ENCODE measurements at regions not wholly inside any gene's neighbourhood (a gene's known extent, or its start where the extent isn't known, plus 50 kb on each side); places are given as distances from the start of the nearest gene placed in this dataset.

GRCh38 chr10:116792817-116793216 lies 50.5 kb upstream of the HSPA12A start:
- FAIRE-seq: no peak
- DNase-seq (ENCODE audit: insufficient read length): no peak
- TF ChIP-seq TAF1 (IDR thresholded peaks at IDR 0.05; ENCODE audit: borderline replicate concordance, low read depth, low read length) (no peak), POLR2A (IDR thresholded peaks at IDR 0.05; ENCODE audit: low read depth, low read length) (no peak), POLR2AphosphoS5 (IDR thresholded peaks at IDR 0.05; ENCODE audit: low read depth, low read length) (no peak)

- FAIRE-seq: no peak
- no peak for TF ChIP-seq POLR2AphosphoS5 (IDR thresholded peaks at IDR 0.05; ENCODE audit: low read depth, low read length)
- no peak for TF ChIP-seq POLR2A (IDR thresholded peaks at IDR 0.05; ENCODE audit: low read depth, low read length)
- TF ChIP-seq TAF1 (IDR thresholded peaks at IDR 0.05; ENCODE audit: borderline replicate concordance, low read depth, low read length): no peak
Measured at GRCh38 chr10:116796469-116796868, 52.8 kb upstream of the ENO4 start.

GRCh38 chr10:116796910-116797513 lies 52.3 kb upstream of the ENO4 start:
- peak; percentile 71 for FAIRE-seq
- DNase-seq (ENCODE audit: insufficient read length): peak; percentile 58
- TF ChIP-seq TAF1 (IDR thresholded peaks at IDR 0.05; ENCODE audit: borderline replicate concordance, low read depth, low read length) (no peak), POLR2A (IDR thresholded peaks at IDR 0.05; ENCODE audit: low read depth, low read length) (no peak), POLR2AphosphoS5 (IDR thresholded peaks at IDR 0.05; ENCODE audit: low read depth, low read length) (no peak)

More at GRCh38 chr10:116796469-116796868, 52.8 kb upstream of the ENO4 start:
- DNase-seq (ENCODE audit: insufficient read length): no peak

- FAIRE-seq: no peak
- DNase-seq (ENCODE audit: insufficient read length): no peak
- TF ChIP-seq POLR2AphosphoS5 (IDR thresholded peaks at IDR 0.05; ENCODE audit: low read depth, low read length): no peak
- TF ChIP-seq POLR2A (IDR thresholded peaks at IDR 0.05; ENCODE audit: low read depth, low read length): no peak
- no peak for TF ChIP-seq TAF1 (IDR thresholded peaks at IDR 0.05; ENCODE audit: borderline replicate concordance, low read depth, low read length)
Measured at GRCh38 chr10:116798859-116799258, 50.4 kb upstream of the ENO4 start.
